NT2/D1 (cell line): ENCODE measurements at regions not wholly inside any gene's neighbourhood (a gene's known extent, or its start where the extent isn't known, plus 50 kb on each side); places are given as distances from the start of the nearest gene placed in this dataset.

Source experiments
- DNase-seq: peaks from one replicate; pipeline ENCODE4 v3.0.0-alpha.2; 2011; ENCODE audit warnings: low read depth, low spot score
- H3K27me3 ChIP-seq: 2 replicates; pipeline ENCODE4 v1.6.0; 2011; ENCODE audit warnings: mild to moderate bottlenecking; ENCODE audit not compliant: insufficient read length, insufficient read depth
- H3K36me3 ChIP-seq: 2 replicates; pipeline ENCODE4 v1.6.1; 2011; ENCODE audit warnings: mild to moderate bottlenecking, low read length, mixed read lengths; ENCODE audit not compliant: insufficient read depth, insufficient read length
- H3K4me1 ChIP-seq: 2 replicates; pipeline ENCODE4 v1.5.1; 2011; ENCODE audit not compliant: insufficient read depth, insufficient read length
- H3K4me3 ChIP-seq: 2 replicates; pipeline ENCODE4 v1.5.1; 2011; ENCODE audit warnings: low read depth; ENCODE audit not compliant: insufficient read length
- H3K9ac ChIP-seq: 2 replicates; pipeline ENCODE4 v1.6.0; 2011; ENCODE audit warnings: low read depth; ENCODE audit not compliant: insufficient read length
- H3K9me3 ChIP-seq: 2 replicates; pipeline ENCODE4 v1.5.1; 2011; ENCODE audit warnings: mild to moderate bottlenecking, low read length; ENCODE audit not compliant: insufficient read depth
- SUZ12 ChIP-seq: IDR thresholded peaks from 2 replicates; pipeline ENCODE4 v1.6.1; 2011; ENCODE audit not compliant: insufficient read length, insufficient read depth; ENCODE audit errors: extremely low read depth
- YY1 ChIP-seq: IDR thresholded peaks from 2 replicates; pipeline ENCODE4 v1.6.1; 2011; ENCODE audit not compliant: insufficient read length, insufficient read depth
- ZNF274 ChIP-seq: IDR thresholded peaks from 2 replicates; pipeline ENCODE4 v1.6.1; 2011; ENCODE audit warnings: mild to moderate bottlenecking, low read depth, low read length

- no peak for DNase-seq
- Histone ChIP-seq H3K9ac (no peak overlapping the region), H3K4me1 (no peaks in the 10 kb centered on the region), H3K9me3 (no peaks in the 10 kb centered on the region; the same call in 1 of the 2 replicates), H3K27me3 (no peaks in the 10 kb centered on the region), H3K4me3 (no peak overlapping the region), H3K36me3 (no peaks in the 10 kb centered on the region)
- TF ChIP-seq SUZ12 (no peak), YY1 (no peak)
Observed at GRCh38 chr17:70230850-70231640, 61.7 kb downstream of the KCNJ2 start.

GRCh38 chr17:70232466-70232865, 63.1 kb downstream of the KCNJ2 start:
- Histone ChIP-seq H3K27me3 (no peaks in the 10 kb centered on the region), H3K4me1 (no peaks in the 10 kb centered on the region), H3K36me3 (no peaks in the 10 kb centered on the region), H3K9me3 (no peaks in the 10 kb centered on the region; the same call in 1 of the 2 replicates), H3K4me3 (no peak overlapping the region), H3K9ac (no peak overlapping the region)
- TF ChIP-seq YY1 = no peak
- TF ChIP-seq ZNF274 = no peak
- no peak for TF ChIP-seq SUZ12
- DNase-seq = no peak

- Histone ChIP-seq H3K4me3 (no peak overlapping the region), H3K9me3 (no peaks in the 10 kb centered on the region; the same call in 1 of the 2 replicates), H3K9ac (no peak overlapping the region), H3K4me1 (no peaks in the 10 kb centered on the region), H3K27me3 (no peaks in the 10 kb centered on the region), H3K36me3 (no peaks in the 10 kb centered on the region)
- no peak for DNase-seq
- TF ChIP-seq SUZ12 (no peak), YY1 (no peak), ZNF274 (no peak)
Observed at GRCh38 chr17:70235252-70235651, 65.9 kb downstream of the KCNJ2 start.

GRCh38 chr17:70238228-70238627, 68.9 kb downstream of the KCNJ2 start:
- TF ChIP-seq YY1 (no peak), SUZ12 (no peak), ZNF274 (no peak)
- no peak for DNase-seq
- Histone ChIP-seq H3K4me3 (no peak overlapping the region), H3K4me1 (no peaks in the 10 kb centered on the region), H3K27me3 (no peaks in the 10 kb centered on the region), H3K9me3 (no peaks in the 10 kb centered on the region), H3K9ac (no peak overlapping the region), H3K36me3 (no peaks in the 10 kb centered on the region)

- Histone ChIP-seq H3K4me3 (no peak overlapping the region), H3K9ac (no peak overlapping the region), H3K9me3 (no peaks in the 10 kb centered on the region), H3K27me3 (no peaks in the 10 kb centered on the region), H3K4me1 (no peaks in the 10 kb centered on the region), H3K36me3 (no peaks in the 10 kb centered on the region)
- no peak for DNase-seq
- TF ChIP-seq YY1 (no peak), ZNF274 (no peak)
Observed at GRCh38 chr17:70238646-70239045, 69.3 kb downstream of the KCNJ2 start.

GRCh38 chr17:70239391-70239826, 70.1 kb downstream of the KCNJ2 start:
- DNase-seq = no peak
- Histone ChIP-seq H3K4me3 (no peak overlapping the region), H3K27me3 (no peaks in the 10 kb centered on the region), H3K9ac (no peak overlapping the region), H3K36me3 (no peaks in the 10 kb centered on the region), H3K9me3 (no peaks in the 10 kb centered on the region), H3K4me1 (no peaks in the 10 kb centered on the region)
- TF ChIP-seq YY1 = no peak
- no peak for TF ChIP-seq SUZ12
- no peak for TF ChIP-seq ZNF274

GRCh38 chr17:70241071-70241470, 71.7 kb downstream of the KCNJ2 start:
- Histone ChIP-seq H3K9ac (no peak overlapping the region), H3K4me1 (no peaks in the 10 kb centered on the region), H3K9me3 (no peaks in the 10 kb centered on the region), H3K36me3 (no peaks in the 10 kb centered on the region), H3K4me3 (no peak overlapping the region), H3K27me3 (no peaks in the 10 kb centered on the region)
- TF ChIP-seq YY1 (no peak), SUZ12 (no peak), ZNF274 (no peak)
- no peak for DNase-seq

GRCh38 chr17:70242781-70243437, 73.6 kb downstream of the KCNJ2 start:
- Histone ChIP-seq H3K9ac (no peak overlapping the region), H3K4me1 (no peaks in the 10 kb centered on the region), H3K27me3 (no peaks in the 10 kb centered on the region), H3K4me3 (no peak overlapping the region), H3K9me3 (no peaks in the 10 kb centered on the region), H3K36me3 (no peaks in the 10 kb centered on the region)
- DNase-seq = no peak
- no peak for TF ChIP-seq ZNF274
- no peak for TF ChIP-seq SUZ12
- no peak for TF ChIP-seq YY1
